GM18498 (cell line): ENCODE measurements at regions not wholly inside any gene's neighbourhood (a gene's known extent, or its start where the extent isn't known, plus 50 kb on each side); places are given as distances from the start of the nearest gene placed in this dataset.
"Not testable (repeated sequence)": the region's sequence is repeated elsewhere in the genome, so short reads cannot be mapped to it uniquely, and the experiment has no call there.

Experiments
- ATAC-seq: cut with Tn5 transposase; IDR thresholded peaks from one replicate; pipeline ENCODE4 v1.9.1; 2021; ENCODE audit warnings: mild to moderate bottlenecking, moderate library complexity; ENCODE audit not compliant: unreplicated experiment

DNA sequence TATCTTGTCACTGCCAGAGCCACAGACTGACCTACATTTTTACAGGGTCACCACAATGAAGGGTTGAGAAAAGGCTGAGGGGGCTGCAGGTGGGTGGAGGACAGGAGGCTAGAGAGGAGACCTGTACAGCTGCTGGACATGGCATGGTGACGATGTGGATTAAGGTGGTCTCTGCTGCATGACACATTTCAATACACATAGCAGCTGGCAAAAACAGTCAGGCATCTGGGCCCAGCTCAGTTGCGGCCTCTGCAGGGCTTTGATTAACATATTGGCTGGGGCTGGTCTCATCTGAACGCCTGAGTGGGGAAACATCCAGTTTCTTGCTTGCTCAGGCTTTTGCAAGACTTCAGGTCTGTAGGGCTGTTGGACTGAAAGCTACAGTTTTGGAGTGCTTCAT, 265.4 kb upstream of the FOXF1 start:
- ATAC-seq: no peak

DNA sequence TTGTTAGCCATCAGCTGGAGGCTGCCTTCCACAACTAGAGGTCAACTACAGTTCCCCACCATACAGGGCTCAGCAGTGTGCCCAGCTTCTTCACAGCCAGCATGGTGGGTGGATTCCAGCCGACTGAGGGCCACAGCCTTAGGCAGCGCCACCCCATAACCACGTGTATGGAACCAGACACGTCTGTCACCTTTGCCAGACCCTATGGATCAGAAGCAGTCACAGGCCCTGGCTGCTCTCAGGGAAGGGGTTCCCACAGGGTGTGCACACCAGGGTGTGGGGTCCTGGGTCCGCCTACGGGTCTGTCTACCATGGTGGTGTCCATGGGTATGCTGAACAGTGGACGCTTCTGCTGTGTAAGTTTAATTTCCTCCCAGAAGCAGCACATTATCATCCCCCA, 265.0 kb upstream of the FOXF1 start:
- ATAC-seq: no peak

DNA sequence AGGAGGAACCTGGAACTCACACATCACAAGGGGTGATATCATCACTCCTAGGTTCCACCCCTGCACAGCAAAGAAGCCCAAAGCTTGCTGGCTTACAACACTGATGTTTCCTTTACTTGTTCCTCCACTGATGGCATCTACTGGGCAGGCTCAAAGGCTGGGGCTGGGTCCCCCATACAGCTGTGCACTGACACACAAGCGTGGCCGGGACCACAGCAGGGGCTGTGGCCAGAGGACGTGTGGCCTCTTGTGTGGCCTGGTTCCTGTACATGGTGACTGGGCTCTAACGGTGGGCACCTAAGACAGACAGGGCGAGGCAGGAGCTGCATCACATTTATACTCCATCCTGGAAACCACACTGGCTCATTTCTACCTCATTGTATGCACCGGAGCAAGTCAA, 264.4 kb upstream of the FOXF1 start:
- no peak for ATAC-seq

DNA sequence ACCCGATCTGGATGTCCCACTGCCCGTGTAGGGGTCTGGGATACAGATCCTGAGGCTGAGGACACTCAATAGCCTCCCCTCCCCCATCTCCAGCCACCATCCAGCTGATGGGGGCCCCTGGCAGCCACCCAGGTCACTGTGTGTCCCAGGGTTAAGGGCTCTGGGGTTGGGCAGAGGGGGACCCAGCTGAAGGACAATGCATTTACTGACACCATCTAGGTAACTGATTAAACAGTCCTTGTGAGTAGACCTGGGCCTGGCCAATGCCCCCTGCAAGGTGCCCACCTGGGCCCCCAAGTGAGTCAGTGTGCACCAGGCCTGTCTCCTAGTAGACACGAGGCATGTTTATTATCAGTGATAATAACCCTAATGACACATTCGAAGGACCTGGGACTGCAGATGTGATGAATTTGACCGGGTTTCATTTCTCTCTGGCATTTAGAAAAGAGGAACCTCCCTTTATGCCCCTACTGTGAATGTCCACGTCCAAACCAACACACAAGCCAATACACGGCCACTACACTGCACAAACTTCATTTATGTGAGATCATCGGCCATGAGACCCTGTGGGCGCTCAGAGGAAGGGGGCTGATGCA, 261.9 kb upstream of the FOXF1 start:
- ATAC-seq: no peak

- ATAC-seq: no peak
Observed at GRCh38 chr16:86249631-86250030, 260.7 kb upstream of the FOXF1 start.

DNA sequence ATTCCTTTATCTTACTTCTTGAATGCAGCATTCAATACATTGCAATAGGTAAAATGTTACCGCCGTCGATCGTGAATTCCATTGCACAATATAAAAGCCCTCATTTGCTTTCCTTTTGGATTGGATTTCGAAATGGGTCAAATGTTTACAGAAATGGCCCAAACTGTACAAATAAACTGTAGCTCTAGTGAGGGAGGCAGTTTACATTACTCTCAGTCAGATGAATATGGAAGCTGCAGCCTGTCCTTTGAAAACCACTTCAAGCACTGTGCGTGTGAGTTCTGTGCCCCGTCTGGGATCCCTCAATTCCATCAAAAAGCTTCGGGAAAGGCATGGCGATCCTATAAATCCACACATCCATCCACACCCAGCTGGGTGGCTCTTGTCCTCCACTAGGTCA, 258.6 kb upstream of the FOXF1 start:
- ATAC-seq: no peak

DNA sequence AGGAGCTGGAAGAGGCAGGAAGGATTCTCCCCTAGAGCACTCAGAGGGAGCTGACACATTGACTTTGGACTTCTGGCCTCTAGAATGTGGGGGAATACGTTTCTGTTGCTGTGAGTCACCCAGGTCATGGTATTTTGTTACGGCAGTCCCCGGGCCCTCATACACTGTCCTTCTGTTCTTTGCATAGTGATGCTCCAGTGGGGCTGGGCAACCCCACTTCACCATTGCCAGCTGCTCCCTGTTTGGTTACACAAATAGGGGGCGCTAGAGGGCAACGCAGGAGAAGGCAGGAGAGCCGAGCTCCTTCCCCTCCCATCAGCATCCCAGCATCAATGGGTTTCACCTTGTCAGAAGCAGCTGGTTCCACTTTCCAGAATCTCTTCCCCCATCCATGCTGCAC, 257.7 kb upstream of the FOXF1 start:
- ATAC-seq: no peak

DNA sequence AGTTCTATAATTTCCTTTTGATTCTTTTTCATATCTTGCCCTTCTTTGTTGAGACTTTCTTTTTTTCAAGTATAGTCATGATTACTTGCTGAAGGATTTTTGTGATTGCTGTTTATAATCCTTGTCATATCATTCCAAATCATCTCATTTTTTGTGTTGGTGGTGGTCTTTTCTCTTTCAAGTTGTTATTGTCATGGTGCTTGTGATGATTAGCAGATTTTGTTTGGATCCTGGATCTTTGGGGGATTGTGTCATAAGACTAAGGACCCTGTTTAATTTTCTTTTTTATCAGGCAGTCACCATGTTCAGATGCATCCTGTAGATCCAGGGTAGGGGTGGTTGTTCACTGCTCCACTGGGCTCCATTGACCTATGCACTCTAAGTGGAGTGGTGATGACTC, 254.4 kb upstream of the FOXF1 start:
- ATAC-seq: no peak

GRCh38 chr16:86256995-86257394, 253.3 kb upstream of the FOXF1 start:
- ATAC-seq: no peak

GRCh38 chr16:86257546-86257945, 252.8 kb upstream of the FOXF1 start:
- ATAC-seq: no peak

DNA sequence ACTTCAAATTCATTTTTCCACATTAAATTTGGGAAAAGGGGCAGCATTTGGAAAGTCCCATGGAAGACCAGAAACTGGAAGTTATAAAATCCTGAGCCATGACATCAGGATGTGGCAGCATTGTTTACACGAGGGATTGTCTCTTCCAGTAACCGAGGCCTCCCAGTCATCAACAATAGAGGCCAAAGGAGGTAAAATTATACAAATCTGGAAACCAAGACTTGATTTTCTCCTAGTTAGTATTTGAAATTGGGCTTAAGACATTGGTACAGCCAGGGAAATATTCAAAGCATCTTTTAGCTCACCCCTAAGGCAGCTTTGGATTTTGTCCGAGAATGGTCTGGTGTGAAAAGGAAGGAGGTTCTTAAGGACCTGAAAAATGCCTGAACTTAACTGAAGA, 251.6 kb upstream of the FOXF1 start:
- ATAC-seq: no peak

DNA sequence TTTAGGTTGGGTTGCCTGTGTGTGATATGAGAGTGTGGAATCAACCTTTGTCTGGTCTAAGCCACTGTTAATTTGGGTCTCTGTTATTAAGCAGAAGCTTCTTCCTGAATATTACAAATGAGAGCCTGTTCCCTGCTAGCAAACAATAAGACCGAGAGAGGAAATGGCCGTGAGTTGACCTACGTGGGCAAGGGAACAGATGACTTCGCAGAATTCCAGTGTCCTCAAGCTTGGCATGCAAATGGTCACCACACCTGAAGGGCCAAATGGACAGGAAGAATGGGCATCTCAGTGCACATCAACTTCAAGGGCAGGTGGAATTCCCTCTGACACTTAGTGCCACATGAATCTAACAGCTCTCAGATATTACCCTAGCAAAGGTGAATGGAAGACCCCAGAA, 250.8 kb upstream of the FOXF1 start:
- ATAC-seq: no peak

DNA sequence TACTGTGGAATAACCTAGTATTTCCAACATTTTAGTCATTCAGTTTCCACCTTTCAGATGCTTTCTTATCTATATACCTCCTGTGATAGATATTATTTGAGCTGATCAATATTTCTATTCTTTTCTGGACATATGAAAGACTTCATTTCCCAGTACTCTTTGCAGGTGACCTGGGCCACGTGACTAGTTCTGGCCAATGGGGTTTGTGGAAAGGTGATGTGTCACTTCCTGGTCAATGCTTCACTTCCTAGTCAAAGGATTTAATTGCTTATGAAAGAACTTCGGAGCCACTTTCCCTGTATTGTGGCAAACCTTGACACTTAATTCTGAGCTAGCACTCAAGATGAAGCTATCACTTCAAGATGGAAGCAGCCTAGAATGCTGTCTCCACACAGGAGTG, 248.9 kb upstream of the FOXF1 start:
- no peak for ATAC-seq

DNA sequence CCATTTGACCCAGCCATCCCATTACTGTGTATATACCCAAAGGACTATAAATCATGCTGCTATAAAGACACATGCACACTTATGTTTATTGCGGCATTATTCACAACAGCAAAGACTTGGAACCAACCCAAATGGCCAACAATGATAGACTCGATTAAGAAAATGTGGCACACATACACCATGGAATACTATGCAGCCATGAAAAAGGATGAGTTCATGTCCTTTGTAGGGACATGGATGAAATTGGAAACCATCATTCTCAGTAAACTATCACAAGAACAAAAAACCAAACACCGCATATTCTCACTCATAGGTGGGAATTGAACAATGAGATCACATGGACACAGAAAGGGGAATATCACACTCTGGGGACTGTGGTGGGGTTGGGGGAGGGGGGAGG, 242.7 kb upstream of the FOXF1 start:
- not testable (repeated sequence) for ATAC-seq

DNA sequence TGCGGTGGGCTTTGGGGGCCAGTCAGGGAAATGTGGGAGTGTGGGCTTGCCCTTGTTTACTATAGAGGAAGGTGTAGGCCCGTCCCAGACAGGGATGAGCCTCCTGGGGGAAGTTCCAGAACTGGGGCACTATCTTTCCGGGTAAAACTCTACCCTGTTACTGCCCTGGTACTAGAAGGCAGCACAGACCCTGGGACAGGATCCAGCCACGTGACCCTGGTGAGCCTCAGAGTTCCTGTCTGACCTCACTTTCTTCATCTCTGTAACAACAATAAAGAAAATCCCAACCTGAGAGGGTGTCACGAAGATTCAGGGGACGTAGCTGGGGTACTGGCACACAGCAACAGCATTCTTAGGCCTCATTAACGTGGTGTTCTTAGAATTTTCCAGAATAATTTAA, 239.6 kb upstream of the FOXF1 start:
- ATAC-seq: no peak

DNA sequence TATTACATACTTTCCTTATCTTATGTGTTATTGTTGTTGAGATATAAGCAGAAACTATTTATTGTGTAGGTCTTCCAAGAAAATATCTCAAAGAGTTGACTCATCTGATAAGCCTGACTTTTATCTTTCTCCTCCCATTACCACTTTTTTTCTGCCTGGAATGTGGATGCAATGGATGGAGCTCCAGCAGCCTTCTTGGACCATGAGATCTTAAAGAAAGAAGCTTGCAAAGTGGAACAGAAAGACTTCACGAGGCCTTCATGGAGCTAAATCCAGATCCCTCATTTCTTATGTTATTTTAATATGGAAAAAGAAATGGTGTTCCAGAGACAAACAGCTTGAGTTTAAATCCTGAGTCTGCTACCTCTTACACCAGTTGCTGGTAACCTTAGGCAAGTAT, 237.6 kb upstream of the FOXF1 start:
- ATAC-seq: no peak

GRCh38 chr16:86277221-86277620, 233.1 kb upstream of the FOXF1 start:
- ATAC-seq: no peak

GRCh38 chr16:86277859-86278258, 232.5 kb upstream of the FOXF1 start:
- ATAC-seq: not testable (repeated sequence)

DNA sequence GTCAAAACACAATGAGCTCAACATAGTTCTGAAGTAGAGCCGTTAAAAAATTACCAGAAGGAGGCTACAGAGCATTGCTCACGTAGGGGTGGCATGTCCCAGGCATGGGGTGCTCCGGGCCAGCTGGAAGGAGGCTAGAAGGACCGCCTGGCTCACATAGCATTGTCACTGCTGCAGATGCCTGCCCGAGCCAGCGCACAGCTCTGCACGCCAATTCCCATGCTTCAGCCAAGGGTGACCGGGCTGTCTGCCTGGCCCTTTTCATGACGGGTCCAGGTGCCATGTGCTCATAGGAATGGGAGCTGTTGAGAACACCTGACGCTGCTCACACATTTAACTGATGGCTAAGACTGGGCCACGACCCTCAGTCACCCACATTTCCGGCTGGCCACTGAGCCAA, 228.9 kb upstream of the FOXF1 start:
- ATAC-seq: no peak

DNA sequence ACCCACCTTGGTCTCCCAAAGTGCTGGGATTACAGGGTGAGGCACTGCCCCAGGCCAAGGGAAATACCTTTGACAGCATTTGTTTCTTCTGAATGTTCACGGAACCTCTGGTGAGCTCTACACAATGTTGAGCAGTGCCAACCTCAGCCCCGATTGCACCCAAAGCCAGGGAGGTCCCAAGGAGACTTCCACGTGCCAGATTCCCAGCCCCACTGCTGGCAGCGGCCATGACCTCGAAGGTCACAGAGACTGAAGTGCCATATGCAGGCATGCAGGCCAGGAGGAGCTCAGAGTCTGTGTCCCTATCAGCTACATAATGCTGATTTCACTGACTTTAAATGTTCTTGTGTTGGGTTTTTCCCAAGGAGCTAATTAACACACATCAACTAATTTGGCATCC, 226.4 kb upstream of the FOXF1 start:
- ATAC-seq: no peak

GRCh38 chr16:86285421-86285820, 224.9 kb upstream of the FOXF1 start:
- no peak for ATAC-seq

GRCh38 chr16:86285938-86286921, 224.1 kb upstream of the FOXF1 start:
- no peak for ATAC-seq
